GM23338 (cell line): ENCODE measurements at regions not wholly inside any gene's neighbourhood (a gene's known extent, or its start where the extent isn't known, plus 50 kb on each side); places are given as distances from the start of the nearest gene placed in this dataset.

Experiments used
- ATAC-seq: fragments of 200-7000 bp; cut with Tn5 transposase; 3 replicates; pipeline ENCODE4 v1.9.1; 2020
- DNase-seq: peaks from one replicate; pipeline ENCODE4 v3.0.0-alpha.2; 2015; ENCODE audit warnings: low spot score
- H2AFZ ChIP-seq: fragments of 200-600 bp; sonication (generic); 2 replicates; pipeline ENCODE4 v1.8.0; 2016; ENCODE audit warnings: antibody characterized with exemption, mild to moderate bottlenecking, moderate library complexity
- H3F3A ChIP-seq: fragments of 200-600 bp; sonication (generic); replicated peaks from 2 replicates; pipeline ENCODE4 v1.8.0; 2017; ENCODE audit warnings: antibody characterized with exemption, mixed run types, low read depth
- H3K27ac ChIP-seq: fragments of 200-600 bp; sonication (generic); 2 replicates; pipeline ENCODE4 v1.6.1; 2016; ENCODE audit warnings: low read depth
- H3K27me3 ChIP-seq: fragments of 200-600 bp; sonication (generic); 2 replicates; pipeline ENCODE4 v1.8.0; 2016; ENCODE audit warnings: mild to moderate bottlenecking, mixed run types, moderate library complexity; ENCODE audit not compliant: insufficient read depth
- H3K36me3 ChIP-seq: fragments of 200-600 bp; sonication (generic); 2 replicates; pipeline ENCODE4 v1.8.0; 2016; ENCODE audit warnings: mild to moderate bottlenecking; ENCODE audit not compliant: insufficient read depth
- H3K4me1 ChIP-seq: fragments of 200-600 bp; sonication (generic); 2 replicates; pipeline ENCODE4 v1.8.0; 2016; ENCODE audit warnings: mild to moderate bottlenecking, moderate library complexity; ENCODE audit not compliant: insufficient read depth
- H3K4me2 ChIP-seq: fragments of 200-600 bp; sonication (generic); 2 replicates; pipeline ENCODE4 v1.7.1; 2017; ENCODE audit warnings: mixed run types
- H3K4me3 ChIP-seq: fragments of 200-600 bp; sonication (generic); 2 replicates; pipeline ENCODE4 v1.6.1; 2016; ENCODE audit warnings: mixed run types
- H3K79me2 ChIP-seq: fragments of 200-600 bp; sonication (generic); replicated peaks from 2 replicates; pipeline ENCODE4 v1.8.0; 2017; ENCODE audit warnings: mild to moderate bottlenecking; ENCODE audit not compliant: insufficient read depth
- H3K9me2 ChIP-seq: fragments of 200-600 bp; sonication (generic); 2 replicates; pipeline ENCODE4 v1.8.0; 2017; ENCODE audit not compliant: insufficient read depth
- H4K20me1 ChIP-seq: fragments of 200-600 bp; sonication (generic); replicated peaks from 2 replicates; pipeline ENCODE4 v1.8.0; 2017; ENCODE audit warnings: mild to moderate bottlenecking; ENCODE audit not compliant: insufficient read depth
- H3K27ac Mint-ChIP-seq: 2 replicates; pipeline ENCODE4 v1.8.0; 2020; ENCODE audit warnings: inconsistent platforms, mild to moderate bottlenecking, moderate library complexity, mixed read lengths
- H3K27me3 Mint-ChIP-seq: 3 replicates; pipeline ENCODE4 v1.8.0; 2022; ENCODE audit warnings: low read depth, mild to moderate bottlenecking, moderate library complexity, mixed read lengths, inconsistent platforms; ENCODE audit not compliant: insufficient read depth, poor library complexity
- H3K36me3 Mint-ChIP-seq: 3 replicates; pipeline ENCODE4 v1.8.0; 2021; ENCODE audit warnings: low read depth, mild to moderate bottlenecking, inconsistent platforms, moderate library complexity, mixed read lengths
- H3K4me1 Mint-ChIP-seq: 3 replicates; pipeline ENCODE4 v1.8.0; 2020; ENCODE audit warnings: mild to moderate bottlenecking, inconsistent platforms, mixed read lengths
- H3K4me3 Mint-ChIP-seq: 3 replicates; pipeline ENCODE4 v1.8.0; 2021; ENCODE audit warnings: moderate library complexity, mild to moderate bottlenecking, inconsistent platforms, mixed read lengths
- H3K9me3 Mint-ChIP-seq: 3 replicates; pipeline ENCODE4 v1.8.0; 2020; ENCODE audit warnings: moderate library complexity, mild to moderate bottlenecking, inconsistent platforms, mixed read lengths
- CREB1 ChIP-seq: fragments of 250-450 bp; sonication (Bioruptor Pico); IDR thresholded peaks from 2 replicates; pipeline ENCODE4 v1.5.0; 2020; ENCODE audit warnings: low read depth, mild to moderate bottlenecking, moderate library complexity
- EZH2 ChIP-seq: fragments of 200-600 bp; sonication (generic); IDR thresholded peaks from one replicate; pipeline ENCODE4 v1.8.0; 2017; ENCODE audit warnings: antibody characterized with exemption, mild to moderate bottlenecking, low read depth; ENCODE audit not compliant: unreplicated experiment
- EZH2phosphoT487 ChIP-seq: fragments of 200-600 bp; sonication (generic); IDR thresholded peaks from one replicate; pipeline ENCODE4 v1.8.1; 2018; ENCODE audit warnings: antibody characterized with exemption; ENCODE audit not compliant: unreplicated experiment
- JUNB ChIP-seq: IDR thresholded peaks from one replicate; pipeline ENCODE4 v1.6.1; 2016; ENCODE audit warnings: antibody characterized with exemption; ENCODE audit not compliant: unreplicated experiment
- NANOG ChIP-seq: IDR thresholded peaks from 2 replicates; pipeline ENCODE4 v1.6.1; 2016; ENCODE audit warnings: antibody characterized with exemption, borderline replicate concordance
- POLR2AphosphoS5 ChIP-seq: IDR thresholded peaks from 2 replicates; pipeline ENCODE4 v1.6.1; 2016; ENCODE audit warnings: antibody characterized with exemption, low read depth
- STAT1 ChIP-seq: IDR thresholded peaks from one replicate; pipeline ENCODE4 v1.6.1; 2016; ENCODE audit warnings: antibody characterized with exemption; ENCODE audit not compliant: unreplicated experiment
- ZNF331 ChIP-seq: fragments of 250-450 bp; sonication (Bioruptor Pico); IDR thresholded peaks from 2 replicates; pipeline ENCODE4 v1.5.0; 2020; ENCODE audit warnings: low read depth, mild to moderate bottlenecking, moderate library complexity
- ZNF462 ChIP-seq: fragments of 250-450 bp; sonication (Bioruptor Pico); IDR thresholded peaks from 2 replicates; pipeline ENCODE4 v1.5.0; 2020; ENCODE audit warnings: mild to moderate bottlenecking, moderate library complexity
- TF ChIP-seq, protein P1 (sequence below), 2 experiments: fragments of 200-600 bp in 1 of 2; sonication (generic) in 1 of 2; conservative IDR thresholded peaks; 2 replicates each; pipeline versions ENCODE4 v1.5.1 to v1.6.1; 2016 to 2017; ENCODE audit warnings: antibody characterized with exemption in 2 of 2, low read depth in 2 of 2, mild to moderate bottlenecking in 2 of 2, moderate library complexity in 1 of 2
- TF ChIP-seq, protein P2 (sequence below): IDR thresholded peaks from 2 replicates; pipeline ENCODE4 v1.6.1; 2016; ENCODE audit warnings: antibody characterized with exemption
- TF ChIP-seq, protein P3 (sequence below): IDR thresholded peaks from one replicate; pipeline ENCODE4 v1.6.1; 2018; ENCODE audit warnings: antibody characterized with exemption; ENCODE audit not compliant: unreplicated experiment

- Mint-ChIP-seq H3K27me3 (peaks cover 1% of the 10 kb centered on the region), H3K4me3 (no peak overlapping the region), H3K27ac (no peak overlapping the region), H3K4me1 (no peaks in the 10 kb centered on the region), H3K36me3 (no peaks in the 10 kb centered on the region), H3K9me3 (no peaks in the 10 kb centered on the region; the same call in 2 of the 3 replicates)
- Histone ChIP-seq H4K20me1 (no peaks in the 10 kb centered on the region), H3K4me1 (no peaks in the 10 kb centered on the region), H3F3A (no peaks in the 10 kb centered on the region), H3K27ac (no peak overlapping the region), H3K27me3 (no peaks in the 10 kb centered on the region), H3K36me3 (no peaks in the 10 kb centered on the region), H3K4me3 (no peak overlapping the region), H3K79me2 (no peaks in the 10 kb centered on the region), H3K4me2 (no peak overlapping the region), H2AFZ (no peak overlapping the region), H3K9me2 (peaks cover 18% of the 10 kb centered on the region; the same call in 1 of the 2 replicates)
- no peak for ATAC-seq
- TF ChIP-seq NANOG (no peak), STAT1 (no peak), POLR2AphosphoS5 (no peak), ZNF331 (CRISPR knock-in tag) (no peak), EZH2 (no peak), JUNB (no peak), CREB1 (CRISPR knock-in tag) (no peak), ZNF462 (no peak), EZH2phosphoT487 (no peak)
- TF ChIP-seq, protein P1, sequence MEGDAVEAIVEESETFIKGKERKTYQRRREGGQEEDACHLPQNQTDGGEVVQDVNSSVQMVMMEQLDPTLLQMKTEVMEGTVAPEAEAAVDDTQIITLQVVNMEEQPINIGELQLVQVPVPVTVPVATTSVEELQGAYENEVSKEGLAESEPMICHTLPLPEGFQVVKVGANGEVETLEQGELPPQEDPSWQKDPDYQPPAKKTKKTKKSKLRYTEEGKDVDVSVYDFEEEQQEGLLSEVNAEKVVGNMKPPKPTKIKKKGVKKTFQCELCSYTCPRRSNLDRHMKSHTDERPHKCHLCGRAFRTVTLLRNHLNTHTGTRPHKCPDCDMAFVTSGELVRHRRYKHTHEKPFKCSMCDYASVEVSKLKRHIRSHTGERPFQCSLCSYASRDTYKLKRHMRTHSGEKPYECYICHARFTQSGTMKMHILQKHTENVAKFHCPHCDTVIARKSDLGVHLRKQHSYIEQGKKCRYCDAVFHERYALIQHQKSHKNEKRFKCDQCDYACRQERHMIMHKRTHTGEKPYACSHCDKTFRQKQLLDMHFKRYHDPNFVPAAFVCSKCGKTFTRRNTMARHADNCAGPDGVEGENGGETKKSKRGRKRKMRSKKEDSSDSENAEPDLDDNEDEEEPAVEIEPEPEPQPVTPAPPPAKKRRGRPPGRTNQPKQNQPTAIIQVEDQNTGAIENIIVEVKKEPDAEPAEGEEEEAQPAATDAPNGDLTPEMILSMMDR (conservative IDR thresholded peaks at IDR 0.05; ENCODE audit: low read depth in 2 of 2), result no peak
- TF ChIP-seq, protein P2, sequence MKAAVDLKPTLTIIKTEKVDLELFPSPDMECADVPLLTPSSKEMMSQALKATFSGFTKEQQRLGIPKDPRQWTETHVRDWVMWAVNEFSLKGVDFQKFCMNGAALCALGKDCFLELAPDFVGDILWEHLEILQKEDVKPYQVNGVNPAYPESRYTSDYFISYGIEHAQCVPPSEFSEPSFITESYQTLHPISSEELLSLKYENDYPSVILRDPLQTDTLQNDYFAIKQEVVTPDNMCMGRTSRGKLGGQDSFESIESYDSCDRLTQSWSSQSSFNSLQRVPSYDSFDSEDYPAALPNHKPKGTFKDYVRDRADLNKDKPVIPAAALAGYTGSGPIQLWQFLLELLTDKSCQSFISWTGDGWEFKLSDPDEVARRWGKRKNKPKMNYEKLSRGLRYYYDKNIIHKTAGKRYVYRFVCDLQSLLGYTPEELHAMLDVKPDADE, result no peak
- TF ChIP-seq, protein P3, sequence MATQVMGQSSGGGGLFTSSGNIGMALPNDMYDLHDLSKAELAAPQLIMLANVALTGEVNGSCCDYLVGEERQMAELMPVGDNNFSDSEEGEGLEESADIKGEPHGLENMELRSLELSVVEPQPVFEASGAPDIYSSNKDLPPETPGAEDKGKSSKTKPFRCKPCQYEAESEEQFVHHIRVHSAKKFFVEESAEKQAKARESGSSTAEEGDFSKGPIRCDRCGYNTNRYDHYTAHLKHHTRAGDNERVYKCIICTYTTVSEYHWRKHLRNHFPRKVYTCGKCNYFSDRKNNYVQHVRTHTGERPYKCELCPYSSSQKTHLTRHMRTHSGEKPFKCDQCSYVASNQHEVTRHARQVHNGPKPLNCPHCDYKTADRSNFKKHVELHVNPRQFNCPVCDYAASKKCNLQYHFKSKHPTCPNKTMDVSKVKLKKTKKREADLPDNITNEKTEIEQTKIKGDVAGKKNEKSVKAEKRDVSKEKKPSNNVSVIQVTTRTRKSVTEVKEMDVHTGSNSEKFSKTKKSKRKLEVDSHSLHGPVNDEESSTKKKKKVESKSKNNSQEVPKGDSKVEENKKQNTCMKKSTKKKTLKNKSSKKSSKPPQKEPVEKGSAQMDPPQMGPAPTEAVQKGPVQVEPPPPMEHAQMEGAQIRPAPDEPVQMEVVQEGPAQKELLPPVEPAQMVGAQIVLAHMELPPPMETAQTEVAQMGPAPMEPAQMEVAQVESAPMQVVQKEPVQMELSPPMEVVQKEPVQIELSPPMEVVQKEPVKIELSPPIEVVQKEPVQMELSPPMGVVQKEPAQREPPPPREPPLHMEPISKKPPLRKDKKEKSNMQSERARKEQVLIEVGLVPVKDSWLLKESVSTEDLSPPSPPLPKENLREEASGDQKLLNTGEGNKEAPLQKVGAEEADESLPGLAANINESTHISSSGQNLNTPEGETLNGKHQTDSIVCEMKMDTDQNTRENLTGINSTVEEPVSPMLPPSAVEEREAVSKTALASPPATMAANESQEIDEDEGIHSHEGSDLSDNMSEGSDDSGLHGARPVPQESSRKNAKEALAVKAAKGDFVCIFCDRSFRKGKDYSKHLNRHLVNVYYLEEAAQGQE, result no peak
- DNase-seq, result no peak
These were observed 519.4 kb downstream of the HDGFL1 start for GRCh38 chr6:23088761-23089160.
